ENCODE measurements at regions not wholly inside any gene's neighbourhood (a gene's known extent, or its start where the extent isn't known, plus 50 kb on each side); places are given as distances from the start of the nearest gene placed in this dataset.

GRCh38 chr10:30134171-30134945, 75.0 kb upstream of the JCAD start:
- TF ChIP-seq SPI1 (IDR thresholded peaks at IDR 0.05; ENCODE audit: low read depth, low read length) (no peak), POU2F2 (IDR thresholded peaks at IDR 0.05; ENCODE audit: low read depth, low read length) (no peak), POLR2A (IDR thresholded peaks at IDR 0.05; ENCODE audit: low read depth, low read length) (no peak), POLR2AphosphoS5 (IDR thresholded peaks at IDR 0.05; ENCODE audit: low read depth, low read length) (no peak)

Measured in GM12891 (cell line).